IMR-90 (cell line): ENCODE measurements at regions not wholly inside any gene's neighbourhood (a gene's known extent, or its start where the extent isn't known, plus 50 kb on each side); places are given as distances from the start of the nearest gene placed in this dataset.

Source experiments
- ATAC-seq: fragments of 200-7000 bp; cut with Tn5 transposase; 2 replicates; pipeline ENCODE4 v1.9.1; 2020; ENCODE audit warnings: low read depth, mild to moderate bottlenecking, moderate library complexity
- BruUV-seq: library from RNA; stranded (reverse); fragments of 400-500 nt; replicated peaks from 2 replicates; lab custom pipeline; 2021; lab: Mats Ljungman, UMichigan
- CTCF ChIA-PET: fragments of 300-600 bp; formaldehyde crosslinking; extraction: SDS; loops from one replicate; lab custom pipeline; 2021; ENCODE audit warnings: antibody characterized with exemption; lab: Yijun Ruan, JAX
- POLR2A ChIA-PET: fragments of 300-600 bp; sonication (Branson Sonifier 250); formaldehyde crosslinking; loops from one replicate; lab custom pipeline; 2022; ENCODE audit warnings: antibody characterized with exemption; ENCODE audit not compliant: unreplicated experiment; lab: Charles Lee
- DNase-seq: peaks from one replicate; pipeline ENCODE4 v3.0.0; 2013
- H2AFZ ChIP-seq: replicated peaks from 2 replicates; pipeline ENCODE3; 2013; ENCODE audit warnings: low read length, mild to moderate bottlenecking; ENCODE audit not compliant: poor library complexity
- H2AK5ac ChIP-seq: 2 replicates; pipeline ENCODE4 v1.6.1; 2013; ENCODE audit warnings: low read depth, low read length, inconsistent platforms
- H2AK9ac ChIP-seq: replicated peaks from 2 replicates; pipeline ENCODE3; 2013; ENCODE audit warnings: mild to moderate bottlenecking, low read depth, low read length, moderate library complexity; ENCODE audit not compliant: poor library complexity
- H2BK120ac ChIP-seq: 2 replicates; pipeline ENCODE4 v1.6.1; 2013; ENCODE audit warnings: low read depth, low read length, inconsistent platforms
- H2BK15ac ChIP-seq: 3 replicates; pipeline ENCODE4 v1.6.1; 2013; ENCODE audit warnings: low read depth, low read length, inconsistent platforms
- H2BK20ac ChIP-seq: 2 replicates; pipeline ENCODE4 v1.6.1; 2013; ENCODE audit warnings: low read depth, mild to moderate bottlenecking, inconsistent platforms, low read length, moderate library complexity
- H2BK5ac ChIP-seq: 2 replicates; pipeline ENCODE4 v1.6.1; 2013; ENCODE audit warnings: mild to moderate bottlenecking, low read depth, low read length, inconsistent platforms; ENCODE audit not compliant: poor library complexity, severe bottlenecking
- H3K14ac ChIP-seq: replicated peaks from 2 replicates; pipeline ENCODE4 v1.6.1; 2013; ENCODE audit warnings: low read depth, low read length, inconsistent platforms
- H3K18ac ChIP-seq: 2 replicates; pipeline ENCODE4 v1.6.1; 2013; ENCODE audit warnings: low read depth, low read length, control low read depth
- H3K23ac ChIP-seq: 2 replicates; pipeline ENCODE4 v1.6.1; 2013; ENCODE audit warnings: low read depth, low read length, inconsistent platforms
- H3K27ac ChIP-seq: 2 replicates; pipeline ENCODE4 v1.5.1; 2013; ENCODE audit warnings: mild to moderate bottlenecking, control low read depth, low read length; ENCODE audit not compliant: insufficient read depth
- H3K27me3 ChIP-seq: 2 replicates; pipeline ENCODE4 v1.6.1; 2013; ENCODE audit warnings: low read length; ENCODE audit not compliant: control insufficient read depth, insufficient read depth
- H3K36me3 ChIP-seq: 2 replicates; pipeline ENCODE4 v1.6.1; 2013; ENCODE audit warnings: low read length, mixed read lengths; ENCODE audit not compliant: control insufficient read depth, insufficient read depth
- H3K4ac ChIP-seq: 2 replicates; pipeline ENCODE4 v1.6.1; 2013; ENCODE audit warnings: low read depth, low read length, inconsistent platforms
- H3K4me1 ChIP-seq: 2 replicates; pipeline ENCODE4 v1.6.1; 2013; ENCODE audit warnings: low read length, mixed read lengths; ENCODE audit not compliant: control insufficient read depth, insufficient read depth
- H3K4me2 ChIP-seq: 2 replicates; pipeline ENCODE4 v1.6.1; 2013; ENCODE audit warnings: low read depth, mild to moderate bottlenecking, control low read depth, low read length, moderate library complexity
- H3K4me3 ChIP-seq: 2 replicates; pipeline ENCODE4 v1.5.1; 2013; ENCODE audit warnings: low read depth, mild to moderate bottlenecking, control low read depth, low read length, moderate library complexity; ENCODE audit not compliant: insufficient read depth
- H3K56ac ChIP-seq: 2 replicates; pipeline ENCODE4 v1.6.1; 2013; ENCODE audit warnings: low read length, inconsistent platforms; ENCODE audit not compliant: insufficient read depth; ENCODE audit errors: extremely low read depth
- H3K79me1 ChIP-seq, 2 experiments: 2 replicates each; pipeline ENCODE4 v1.6.1; 2013; ENCODE audit warnings: low read length in 2 of 2, inconsistent platforms in 1 of 2, low read depth in 1 of 2
- H3K9ac ChIP-seq: 2 replicates; pipeline ENCODE4 v1.6.1; 2013; ENCODE audit warnings: low read depth, low read length, control low read depth
- H3K9me1 ChIP-seq: 2 replicates; pipeline ENCODE4 v1.6.1; 2013; ENCODE audit warnings: low read length, inconsistent platforms; ENCODE audit not compliant: insufficient read depth
- H3K9me3 ChIP-seq: 2 replicates; pipeline ENCODE4 v1.6.1; 2013; ENCODE audit warnings: low read length; ENCODE audit not compliant: control insufficient read depth, insufficient read depth
- H4K20me1 ChIP-seq: 2 replicates; pipeline ENCODE4 v1.6.1; 2013; ENCODE audit warnings: low read length, inconsistent platforms; ENCODE audit not compliant: insufficient read depth
- H4K5ac ChIP-seq: 2 replicates; pipeline ENCODE4 v1.6.1; 2013; ENCODE audit warnings: mild to moderate bottlenecking, low read depth, low read length, control low read depth
- H4K8ac ChIP-seq, 2 experiments: 2 replicates each; pipeline ENCODE4 v1.6.1; 2013; ENCODE audit warnings: low read depth in 2 of 2, low read length in 2 of 2, control low read depth in 1 of 2, inconsistent platforms in 1 of 2
- H4K91ac ChIP-seq: 2 replicates; pipeline ENCODE4 v1.6.1; 2013; ENCODE audit warnings: low read depth, low read length, inconsistent platforms; ENCODE audit not compliant: insufficient read depth
- CEBPB ChIP-seq: IDR thresholded peaks from 2 replicates; pipeline ENCODE4 v1.6.1; 2012; ENCODE audit warnings: low read depth, low read length, improper control_type of control experiment
- CHD1 ChIP-seq: IDR thresholded peaks from 2 replicates; pipeline ENCODE4 v1.6.1; 2012; ENCODE audit warnings: low read depth, low read length, improper control_type of control experiment
- MAFK ChIP-seq: IDR thresholded peaks from 2 replicates; pipeline ENCODE4 v1.6.1; 2012; ENCODE audit warnings: low read depth, low read length, improper control_type of control experiment
- MAZ ChIP-seq: IDR thresholded peaks from 2 replicates; pipeline ENCODE4 v1.6.1; 2012; ENCODE audit warnings: low read depth, mild to moderate bottlenecking, low read length, improper control_type of control experiment, moderate library complexity, borderline replicate concordance
- MXI1 ChIP-seq: IDR thresholded peaks from 2 replicates; pipeline ENCODE4 v1.6.1; 2012; ENCODE audit warnings: low read depth, mild to moderate bottlenecking, low read length, moderate library complexity, borderline replicate concordance
- RAD21 ChIP-seq: IDR thresholded peaks from 2 replicates; pipeline ENCODE4 v1.6.1; 2012; ENCODE audit warnings: low read length, improper control_type of control experiment
- RCOR1 ChIP-seq: IDR thresholded peaks from 2 replicates; pipeline ENCODE4 v1.6.1; 2012; ENCODE audit warnings: mild to moderate bottlenecking, low read length, improper control_type of control experiment; ENCODE audit not compliant: insufficient replicate concordance
- WGBS, 2 experiments: methylation state at CpG; one replicate each; pipeline versions ENCODE4 v1.1.5 to v1.1.7; 2013; ENCODE audit warnings: missing lambda C conversion rate in 2 of 2; ENCODE audit not compliant: insufficient read length in 1 of 2; ENCODE audit errors: extremely low coverage in 2 of 2; 5-methylcytosine and 5-hydroxymethylcytosine counted together
- dilution Hi-C: fragments of 300-500 bp; cut with HindIII; formaldehyde crosslinking; loops from one replicate; pipeline ENCODE4 v1.14.3; 2018; ENCODE audit warnings: low sequenced_read_pairs; ENCODE audit not compliant: unreplicated experiment
- in situ Hi-C: fragments of 300-500 bp; cut with MboI; formaldehyde crosslinking; loops from 3 replicates; pipeline ENCODE4 v1.14.3; 2019; ENCODE audit warnings: low sequenced_read_pairs, inconsistent platforms, mixed read lengths
- intact Hi-C: fragments of 100-400 bp; cut with micrococcal nuclease; formaldehyde crosslinking; loops from 2 replicates; pipeline ENCODE4 v1.10.0; 2022
- TF ChIP-seq, protein P1 (sequence below): fragments of 150-350 bp; IDR thresholded peaks from 2 replicates; pipeline ENCODE4 v1.6.1; 2016; ENCODE audit warnings: low read depth, mild to moderate bottlenecking, low read length, moderate library complexity, borderline replicate concordance

DNA sequence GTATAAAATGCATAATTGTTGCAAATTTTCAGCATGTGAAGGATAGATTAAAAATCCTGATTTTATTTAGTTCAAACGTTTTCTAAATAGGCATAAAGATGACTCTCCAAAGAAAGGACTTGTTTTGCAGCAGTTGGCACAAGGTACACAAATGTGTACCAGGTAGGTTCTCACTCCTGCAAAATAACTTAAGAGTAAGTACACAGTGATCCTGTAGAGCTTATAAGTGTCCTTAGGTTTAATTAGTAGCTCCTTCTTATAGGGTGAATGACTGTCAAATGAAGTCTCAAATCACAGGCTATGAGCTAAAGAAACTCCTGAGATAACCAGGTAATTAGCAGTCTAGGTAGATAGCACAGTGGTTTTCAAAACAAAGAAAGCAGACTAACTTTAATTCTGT is 330.6 kb upstream of the MDGA2 start:
- H4K91ac ChIP-seq, result no peak overlapping the region
- intact Hi-C loops, result no loop called here
- H3K27ac ChIP-seq, result no peak overlapping the region
- no peak for TF ChIP-seq CHD1
- TF ChIP-seq, protein P1, sequence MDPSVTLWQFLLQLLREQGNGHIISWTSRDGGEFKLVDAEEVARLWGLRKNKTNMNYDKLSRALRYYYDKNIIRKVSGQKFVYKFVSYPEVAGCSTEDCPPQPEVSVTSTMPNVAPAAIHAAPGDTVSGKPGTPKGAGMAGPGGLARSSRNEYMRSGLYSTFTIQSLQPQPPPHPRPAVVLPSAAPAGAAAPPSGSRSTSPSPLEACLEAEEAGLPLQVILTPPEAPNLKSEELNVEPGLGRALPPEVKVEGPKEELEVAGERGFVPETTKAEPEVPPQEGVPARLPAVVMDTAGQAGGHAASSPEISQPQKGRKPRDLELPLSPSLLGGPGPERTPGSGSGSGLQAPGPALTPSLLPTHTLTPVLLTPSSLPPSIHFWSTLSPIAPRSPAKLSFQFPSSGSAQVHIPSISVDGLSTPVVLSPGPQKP, result no peak
- TF ChIP-seq RAD21, result no peak
- TF ChIP-seq CEBPB, result no peak
- no peak for TF ChIP-seq MAZ
- TF ChIP-seq MAFK, result no peak
- no peak for TF ChIP-seq RCOR1
- TF ChIP-seq MXI1, result no peak
- no peak overlapping the region for H2BK5ac ChIP-seq
- WGBS, 2 experiments, result no CpG with 5 or more reads among the region's 1 CpG
- no peaks in the 10 kb centered on the region for H3K4me1 ChIP-seq
- no peak overlapping the region for H3K14ac ChIP-seq
- H2BK120ac ChIP-seq, result no peak overlapping the region
- H2BK20ac ChIP-seq, result no peak overlapping the region
- no peak overlapping the region for H3K4ac ChIP-seq
- dilution Hi-C loops, result no loop called here
- H3K4me2 ChIP-seq, result no peak overlapping the region
- H2AK9ac ChIP-seq, result no peak overlapping the region
- H3K79me1 ChIP-seq, result no peaks in the 10 kb centered on the region
- no peak overlapping the region for H2AK5ac ChIP-seq
- no peak overlapping the region for H2AFZ ChIP-seq
- no peaks in the 10 kb centered on the region for H3K9me1 ChIP-seq
- H2BK15ac ChIP-seq, result no peak overlapping the region
- DNase-seq (no peak), ATAC-seq (no peak)
- no peak overlapping the region for H4K8ac ChIP-seq
- BruUV-seq, result no TSS peak
- no peak overlapping the region for H3K18ac ChIP-seq
- H3K23ac ChIP-seq, result no peak overlapping the region
- H3K9ac ChIP-seq, result no peak overlapping the region
- no peaks in the 10 kb centered on the region for H4K20me1 ChIP-seq
- ChIA-PET CTCF (no interaction called here), POLR2A (no interaction called here)
- no peak overlapping the region for H3K4me3 ChIP-seq
- no peaks in the 10 kb centered on the region for H3K36me3 ChIP-seq
- no peak overlapping the region for H3K56ac ChIP-seq
- in situ Hi-C loops, result no loop called here
- no peaks in the 10 kb centered on the region for H3K27me3 ChIP-seq
- no peak overlapping the region for H4K5ac ChIP-seq
- peaks cover 2% of the 10 kb centered on the region; the same call in 1 of the 2 replicates for H3K9me3 ChIP-seq
